Epidermal melanocyte (primary cell): ENCODE measurements at regions not wholly inside any gene's neighbourhood (a gene's known extent, or its start where the extent isn't known, plus 50 kb on each side); places are given as distances from the start of the nearest gene placed in this dataset.
"Not testable (repeated sequence)": the region's sequence is repeated elsewhere in the genome, so short reads cannot be mapped to it uniquely, and the experiment has no call there.

Experiments
- DNase-seq: peaks from one replicate; pipeline ENCODE4 v3.0.0; 2011; ENCODE audit warnings: low spot score; ENCODE audit not compliant: insufficient read length

DNA sequence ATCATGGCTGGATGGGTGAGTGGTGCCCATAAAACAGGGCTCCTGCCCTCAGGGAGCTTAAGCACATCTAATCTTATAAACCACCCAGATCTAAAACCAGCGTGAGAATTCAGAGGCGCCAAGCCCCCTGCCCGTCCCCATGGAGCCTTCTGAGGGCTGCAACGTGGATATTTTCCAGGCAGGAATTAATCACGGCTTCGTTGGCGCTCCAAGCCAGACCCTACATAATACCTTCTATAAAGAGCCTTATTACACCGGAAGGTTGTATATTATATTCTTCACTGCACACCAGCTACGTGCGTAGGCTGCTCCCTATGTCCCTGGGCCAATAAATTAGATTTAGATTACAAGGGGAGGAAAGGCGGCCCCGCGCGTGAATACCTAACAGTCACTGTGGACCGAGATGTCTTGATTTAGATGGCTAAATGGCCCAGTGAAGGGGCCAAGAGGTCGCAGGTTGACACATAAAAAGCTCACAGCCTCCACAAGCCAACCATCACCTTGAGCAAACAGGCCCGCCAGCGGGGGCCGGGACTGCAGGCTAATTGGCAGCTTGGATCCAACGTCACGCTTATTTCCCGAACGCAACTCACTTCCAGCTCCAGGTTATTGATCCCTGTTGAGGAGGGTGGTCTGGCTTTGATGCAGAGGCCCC lies 64.7 kb upstream of the APCDD1L start:
- no peak for DNase-seq

DNA sequence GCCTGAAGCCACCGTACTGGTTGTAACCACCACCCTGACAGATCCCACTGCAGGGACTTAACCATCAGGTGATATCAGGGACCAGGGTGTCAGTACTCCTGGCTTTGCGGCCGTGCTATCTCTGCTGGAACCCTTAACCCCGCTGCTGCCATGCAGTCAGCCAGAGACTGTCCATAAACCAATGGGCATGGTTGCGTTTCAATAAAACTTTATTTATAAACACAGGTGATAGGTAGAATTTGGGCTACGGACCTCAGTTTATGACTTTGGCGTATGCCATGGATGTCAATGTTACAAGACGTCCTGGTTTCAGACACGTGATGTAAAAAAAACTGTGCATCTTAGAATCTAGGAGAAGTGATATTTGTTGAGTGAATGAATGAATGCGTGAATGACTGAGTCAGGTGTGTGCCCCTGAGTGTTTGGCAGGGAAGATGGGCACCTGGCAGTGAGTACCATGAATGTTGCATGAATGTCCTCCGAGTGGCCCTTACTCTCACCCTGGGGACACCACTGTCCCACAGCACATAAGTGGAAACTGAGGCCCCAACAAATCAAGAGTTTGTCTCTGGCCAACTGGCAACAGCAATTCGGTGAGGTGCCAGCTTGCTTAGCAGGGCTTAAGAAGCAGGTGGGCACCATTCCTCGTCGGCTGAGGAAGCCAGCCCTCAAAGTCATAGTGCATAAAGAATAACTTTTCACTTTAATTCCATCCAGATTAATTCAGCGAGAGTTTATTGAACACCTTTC lies 64.0 kb upstream of the APCDD1L start:
- no peak for DNase-seq

DNA sequence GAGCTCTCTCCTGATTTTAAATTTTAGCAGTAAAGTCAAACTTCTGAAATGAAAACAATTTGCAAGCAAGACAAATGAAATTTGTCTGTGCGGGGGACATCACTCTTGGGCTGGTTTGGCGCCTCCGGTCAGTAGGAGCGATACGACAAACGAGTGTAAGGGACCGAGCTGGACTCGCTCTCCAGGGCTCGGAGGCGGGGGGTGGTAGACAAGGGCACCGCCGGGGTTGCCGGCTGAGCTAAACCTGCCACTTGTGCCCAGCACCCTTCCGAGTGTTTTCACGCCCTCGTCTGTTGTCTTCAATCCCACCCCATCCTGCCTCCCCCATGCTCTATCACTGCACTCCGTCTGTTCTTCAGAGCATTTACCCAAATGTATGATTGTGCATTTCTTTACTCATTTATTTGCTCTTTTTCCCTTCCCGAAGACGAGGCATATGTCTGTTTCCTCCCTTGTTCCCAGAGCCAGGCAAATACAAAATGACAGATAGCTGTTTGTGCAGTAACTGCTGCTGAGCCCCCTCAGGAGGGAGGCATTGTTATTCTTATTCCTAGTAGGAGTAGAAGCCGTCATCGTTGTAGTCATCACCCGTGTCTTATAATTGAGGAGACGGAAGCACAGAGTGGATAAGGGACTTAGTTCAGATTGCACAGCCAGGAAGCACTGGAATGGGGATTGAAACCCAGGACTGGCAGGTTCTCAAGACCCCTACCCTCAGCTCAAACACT lies 62.8 kb upstream of the APCDD1L start:
- no peak for DNase-seq

- DNase-seq = no peak
Measured at GRCh38 chr20:58577139-58577806, 62.1 kb upstream of the APCDD1L start.

DNA sequence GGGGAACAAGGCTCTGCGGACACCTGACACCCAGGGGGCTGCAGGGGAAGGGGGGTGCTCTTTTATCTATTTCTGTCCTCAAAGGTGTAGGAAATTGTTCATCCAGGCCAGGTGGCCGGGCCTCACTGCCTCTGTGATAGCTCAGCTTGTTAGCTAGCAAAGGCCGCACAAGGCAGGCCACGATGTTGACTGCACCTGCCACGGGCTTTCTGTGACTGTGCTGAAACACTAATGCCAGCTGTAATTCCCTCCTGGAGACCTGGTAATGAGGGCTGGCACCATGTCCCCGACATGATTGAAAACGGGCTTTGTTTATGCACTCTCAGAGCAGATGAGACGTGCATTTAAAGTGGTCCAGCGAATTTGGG lies 61.4 kb upstream of the APCDD1L start:
- no peak for DNase-seq

DNA sequence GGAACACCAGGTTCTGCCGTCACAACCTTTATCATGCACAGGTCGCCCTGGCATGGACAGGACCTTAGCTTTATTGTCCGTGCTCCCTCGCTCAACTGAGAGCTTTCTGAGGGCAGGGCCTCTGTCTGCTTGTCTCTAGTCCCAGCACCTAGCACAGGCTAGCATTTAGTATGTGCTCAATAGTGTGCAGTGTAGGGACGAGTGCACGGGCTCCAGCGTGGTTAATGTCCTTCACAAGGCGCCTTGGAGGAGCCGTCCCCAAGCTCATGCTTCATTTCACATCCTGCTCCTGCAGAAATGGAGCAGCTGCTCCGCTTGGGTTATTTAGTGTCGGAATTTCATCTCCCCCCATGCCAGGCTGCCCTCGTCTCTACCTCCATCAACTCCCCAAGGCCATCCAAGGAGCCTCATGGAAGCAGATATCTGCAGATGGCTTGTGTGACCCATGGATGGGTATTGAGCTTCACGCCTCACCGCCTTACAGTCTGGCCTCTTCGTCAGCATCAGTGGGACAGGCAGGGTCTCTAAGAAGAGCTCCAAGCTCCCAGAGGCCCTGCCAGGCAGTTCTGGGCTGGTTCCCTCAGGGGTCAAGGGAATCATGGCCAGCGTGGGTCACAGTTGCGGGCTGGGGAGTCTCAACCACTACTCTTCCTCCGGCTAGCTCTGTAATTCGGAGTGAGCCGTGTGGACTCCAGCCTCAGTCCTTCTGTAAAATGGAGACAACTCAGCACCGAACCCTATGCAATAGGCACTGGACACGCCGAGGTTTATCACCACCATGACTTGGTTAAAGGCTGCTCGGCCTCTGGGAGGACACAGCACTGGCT lies 60.8 kb upstream of the APCDD1L start:
- no peak for DNase-seq

- DNase-seq = no peak
Measured at GRCh38 chr20:58574469-58574868, 59.3 kb upstream of the APCDD1L start.

DNA sequence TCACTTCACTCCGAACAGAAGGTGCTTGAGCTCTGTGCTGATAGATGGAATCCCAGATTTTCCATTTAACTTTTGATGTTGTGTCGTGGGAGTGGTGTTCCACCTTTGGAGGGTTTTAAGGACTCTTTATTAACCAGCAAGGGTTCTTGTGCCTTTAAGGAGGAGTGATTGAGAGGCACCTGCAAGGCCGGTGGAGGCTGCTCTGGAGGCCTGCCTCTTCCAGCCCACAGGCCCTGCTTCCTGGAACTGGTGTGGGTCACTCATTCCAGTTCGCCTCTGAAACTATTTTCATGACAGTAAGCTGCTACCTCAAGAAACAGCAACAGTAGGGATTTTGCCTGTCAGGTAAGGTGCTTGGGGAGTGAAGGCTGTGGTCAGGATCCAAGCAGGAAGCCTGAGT lies 58.8 kb upstream of the APCDD1L start:
- DNase-seq = no peak

GRCh38 chr20:58573257-58573656 lies 58.1 kb upstream of the APCDD1L start:
- DNase-seq = no peak

- not testable (repeated sequence) for DNase-seq
Measured at GRCh38 chr20:58572428-58572763, 57.2 kb upstream of the APCDD1L start.

DNA sequence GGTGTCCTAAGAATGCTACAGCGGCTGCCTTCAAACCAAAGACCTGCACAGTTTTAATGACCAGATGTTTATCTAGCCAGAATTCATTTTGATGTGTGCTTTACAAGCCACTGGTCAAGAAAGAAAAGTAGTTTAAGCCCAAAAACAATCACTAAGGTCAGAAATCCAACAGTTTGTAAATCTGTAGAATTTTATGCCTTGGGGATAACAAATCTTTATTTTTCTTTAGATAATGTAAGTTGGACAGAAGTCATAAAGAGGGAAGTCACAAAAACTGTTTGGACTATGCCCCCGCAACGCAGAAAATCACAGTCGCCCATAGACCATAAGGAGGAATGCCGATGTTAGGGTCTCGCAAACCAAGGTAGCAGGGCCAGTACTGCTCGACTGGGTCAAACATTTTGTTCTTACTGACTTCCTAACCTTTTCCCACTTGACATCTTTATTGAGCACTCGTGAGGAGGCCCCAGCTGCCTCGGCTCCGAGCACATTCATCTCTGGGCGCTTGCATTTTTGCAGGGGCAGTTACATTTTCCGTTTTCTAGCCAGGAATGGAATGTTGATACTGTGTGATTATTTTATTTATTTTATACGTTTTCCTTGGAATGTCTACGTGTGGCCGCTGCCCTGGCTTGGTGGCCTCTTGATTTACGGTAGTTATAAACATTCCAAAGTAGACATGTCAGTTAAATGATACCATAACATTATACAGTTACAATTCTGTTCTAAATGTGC lies 56.7 kb upstream of the APCDD1L start:
- DNase-seq = no peak

GRCh38 chr20:58571356-58571692 lies 56.1 kb upstream of the APCDD1L start:
- no peak for DNase-seq

DNA sequence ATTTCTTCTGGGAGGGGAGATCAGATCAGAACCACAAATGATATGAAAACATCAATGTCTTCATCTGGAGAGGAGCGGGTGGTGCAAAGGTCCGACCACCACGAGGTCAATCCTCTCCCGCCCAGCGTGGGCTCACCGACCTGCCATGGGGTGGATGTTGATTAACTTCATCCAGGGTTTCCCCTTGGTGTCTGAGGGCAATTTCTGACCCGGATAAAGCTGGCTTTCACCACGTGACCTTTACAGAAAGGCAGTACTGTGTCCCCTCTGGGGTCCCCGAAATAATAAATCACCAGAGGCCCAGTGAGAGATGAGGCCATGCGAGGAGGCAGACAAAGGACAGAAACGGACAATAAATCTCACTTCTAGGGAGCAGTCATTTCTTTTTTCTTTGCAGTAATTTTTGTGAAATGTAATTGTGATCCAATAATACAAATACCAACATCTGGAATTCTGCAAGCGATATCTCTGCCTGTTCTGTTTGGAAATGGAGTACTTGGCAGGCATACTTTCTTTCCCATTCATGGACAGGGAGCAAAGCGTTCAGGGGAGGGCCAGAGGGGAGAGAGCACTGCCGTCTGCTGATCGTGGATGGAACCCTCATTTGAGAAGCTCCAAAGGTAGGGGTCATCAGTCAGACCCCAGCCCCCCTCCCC lies 55.1 kb upstream of the APCDD1L start:
- peak; percentile 33 for DNase-seq

- DNase-seq = no peak
Measured at GRCh38 chr20:58569241-58570125, 54.3 kb upstream of the APCDD1L start.

DNA sequence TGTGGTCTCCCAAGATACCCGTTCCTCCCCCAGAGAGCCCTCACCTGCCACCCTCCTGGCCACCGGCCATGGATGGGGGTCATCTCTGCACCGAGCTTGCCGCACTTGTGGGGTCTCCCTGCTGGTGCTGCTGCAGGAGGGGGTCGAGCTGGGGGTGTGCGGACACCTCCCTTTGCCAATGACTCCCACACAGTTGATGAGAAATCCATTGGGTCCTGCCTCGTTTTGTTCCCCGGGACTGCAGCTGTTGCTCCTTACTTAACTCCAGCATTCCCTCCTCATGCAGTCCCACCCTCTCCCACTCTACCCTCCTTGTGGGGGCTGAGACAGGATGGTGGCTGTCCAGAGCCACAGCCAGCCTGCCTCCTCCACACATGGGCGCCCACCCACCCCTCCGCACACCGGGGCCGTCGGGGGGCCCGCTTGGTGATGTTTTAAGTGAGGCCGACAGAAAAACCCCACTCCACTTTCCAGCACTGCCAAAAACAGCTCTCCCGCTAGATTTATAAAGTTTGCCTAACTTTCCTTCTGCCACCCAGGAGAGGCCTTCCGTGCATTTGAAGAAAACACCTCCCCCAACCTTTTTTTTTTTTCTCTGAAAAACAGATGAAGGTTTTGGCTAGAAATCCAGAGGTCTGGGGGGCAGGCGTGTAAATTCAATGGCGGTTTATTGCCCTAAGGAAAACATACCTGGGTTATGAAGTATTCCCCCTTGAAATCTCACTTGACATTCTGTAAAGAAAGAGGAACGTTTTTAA lies 53.5 kb upstream of the APCDD1L start:
- no peak for DNase-seq

GRCh38 chr20:58568126-58568482 lies 52.9 kb upstream of the APCDD1L start:
- DNase-seq = no peak

DNA sequence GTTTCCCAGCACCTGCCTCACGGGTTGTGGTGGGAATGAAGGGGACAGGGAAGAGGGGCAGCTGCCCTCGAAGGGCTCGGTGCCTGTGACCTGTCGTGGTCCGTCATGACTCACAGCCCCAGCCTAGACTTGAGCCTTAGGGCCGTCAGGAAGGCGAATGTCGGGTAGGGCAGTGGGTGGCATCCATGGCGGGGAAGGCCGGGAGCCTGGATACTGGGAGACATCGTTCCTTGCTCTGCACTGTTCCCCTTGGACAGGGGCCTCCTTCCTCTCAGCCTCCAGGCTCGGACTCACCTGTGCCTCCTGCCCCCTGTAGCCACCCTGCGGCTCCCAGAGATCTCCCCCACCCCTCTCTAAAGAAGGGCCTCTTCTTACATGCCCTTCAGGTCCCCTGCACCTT lies 52.2 kb upstream of the APCDD1L start:
- DNase-seq = no peak

DNA sequence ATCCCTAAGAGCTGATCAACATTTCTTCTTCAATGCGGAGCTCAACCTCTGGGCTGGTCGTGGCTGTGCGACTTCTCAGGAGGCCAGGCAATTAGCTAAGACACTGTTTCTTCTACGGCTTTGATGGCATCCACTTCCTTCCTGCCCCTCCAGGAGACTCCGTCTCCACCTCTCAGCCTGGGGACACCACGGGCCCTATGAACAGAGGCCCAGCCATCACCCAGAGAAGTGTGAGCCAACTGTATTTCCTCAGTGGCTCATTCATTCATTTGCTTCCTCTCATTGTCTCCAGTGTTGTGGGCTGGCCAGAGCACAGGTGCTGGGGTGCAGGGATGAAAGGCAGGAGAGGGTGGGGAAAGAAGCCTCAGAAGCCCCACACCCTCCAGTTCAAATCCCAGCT lies 51.8 kb upstream of the APCDD1L start:
- DNase-seq = no peak
